ENCODE measurements at regions not wholly inside any gene's neighbourhood (a gene's known extent, or its start where the extent isn't known, plus 50 kb on each side); places are given as distances from the start of the nearest gene placed in this dataset.

DNA sequence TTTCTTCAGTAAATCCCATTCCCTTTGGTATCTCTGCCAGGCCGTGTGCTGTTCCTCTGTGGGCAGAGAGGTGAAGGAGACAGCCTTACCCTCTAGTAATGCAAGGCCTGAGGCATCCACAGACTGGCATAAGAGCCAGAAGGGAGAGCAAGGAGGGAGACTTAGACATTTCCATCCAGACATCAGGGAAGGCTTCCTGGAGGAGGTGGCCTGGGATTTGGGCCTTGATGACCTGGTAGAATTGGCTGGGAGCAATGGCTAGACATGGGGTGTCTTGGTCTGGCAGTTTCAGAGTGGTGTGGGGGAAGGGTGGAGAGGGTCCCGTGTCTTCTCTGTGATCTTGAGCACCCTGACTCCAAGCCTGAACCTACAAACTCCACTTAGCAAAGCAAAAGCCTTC, 81.8 kb downstream of the RHOB start:
- H3K36me3 ChIP-seq (ENCODE audit: control insufficient read depth, insufficient read depth, low read length) = no peaks in the 10 kb centered on the region
- TF ChIP-seq, protein P1, sequence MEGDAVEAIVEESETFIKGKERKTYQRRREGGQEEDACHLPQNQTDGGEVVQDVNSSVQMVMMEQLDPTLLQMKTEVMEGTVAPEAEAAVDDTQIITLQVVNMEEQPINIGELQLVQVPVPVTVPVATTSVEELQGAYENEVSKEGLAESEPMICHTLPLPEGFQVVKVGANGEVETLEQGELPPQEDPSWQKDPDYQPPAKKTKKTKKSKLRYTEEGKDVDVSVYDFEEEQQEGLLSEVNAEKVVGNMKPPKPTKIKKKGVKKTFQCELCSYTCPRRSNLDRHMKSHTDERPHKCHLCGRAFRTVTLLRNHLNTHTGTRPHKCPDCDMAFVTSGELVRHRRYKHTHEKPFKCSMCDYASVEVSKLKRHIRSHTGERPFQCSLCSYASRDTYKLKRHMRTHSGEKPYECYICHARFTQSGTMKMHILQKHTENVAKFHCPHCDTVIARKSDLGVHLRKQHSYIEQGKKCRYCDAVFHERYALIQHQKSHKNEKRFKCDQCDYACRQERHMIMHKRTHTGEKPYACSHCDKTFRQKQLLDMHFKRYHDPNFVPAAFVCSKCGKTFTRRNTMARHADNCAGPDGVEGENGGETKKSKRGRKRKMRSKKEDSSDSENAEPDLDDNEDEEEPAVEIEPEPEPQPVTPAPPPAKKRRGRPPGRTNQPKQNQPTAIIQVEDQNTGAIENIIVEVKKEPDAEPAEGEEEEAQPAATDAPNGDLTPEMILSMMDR (IDR thresholded peaks at IDR 0.05; ENCODE audit: insufficient read depth, low read length, poor library complexity, severe bottlenecking) = no peak
- no peak for DNase-seq (ENCODE audit: extremely low read depth, insufficient read length)
- H3K4me3 ChIP-seq (replicated peaks; ENCODE audit: low read depth, low read length) = no peak overlapping the region
- H3K27me3 ChIP-seq (replicated peaks; ENCODE audit: control insufficient read depth, insufficient read depth, low read length) = no peaks in the 10 kb centered on the region; the same call in 1 of the 2 replicates

DNA sequence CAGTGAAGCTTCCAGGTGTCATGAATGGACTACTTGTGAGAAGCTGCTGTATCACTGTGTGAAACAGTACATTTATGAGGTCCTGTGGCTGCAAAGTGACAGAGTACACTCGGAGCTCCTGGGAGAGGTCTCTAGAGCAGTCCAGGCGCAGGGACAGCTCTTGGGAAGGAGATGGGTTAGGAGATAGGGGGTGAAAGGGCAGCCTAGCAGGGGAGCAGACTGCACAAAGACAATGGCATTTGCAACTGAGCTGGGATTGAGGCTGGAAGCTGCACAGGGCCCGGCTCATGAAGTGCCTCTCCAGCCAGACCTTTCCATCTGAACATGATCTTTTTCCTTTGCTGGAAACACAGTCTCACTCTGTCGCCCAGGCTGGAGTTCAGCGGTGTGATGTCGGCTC, 83.6 kb downstream of the RHOB start:
- Histone ChIP-seq H3K4me3 (replicated peaks; ENCODE audit: low read depth, low read length) (no peak overlapping the region), H3K36me3 (ENCODE audit: control insufficient read depth, insufficient read depth, low read length) (no peaks in the 10 kb centered on the region), H3K27me3 (replicated peaks; ENCODE audit: control insufficient read depth, insufficient read depth, low read length) (no peaks in the 10 kb centered on the region; the same call in 1 of the 2 replicates)
- DNase-seq (ENCODE audit: extremely low read depth, insufficient read length) = no peak
- TF ChIP-seq, protein P1 (IDR thresholded peaks at IDR 0.05; ENCODE audit: insufficient read depth, low read length, poor library complexity, severe bottlenecking) = no peak

DNA sequence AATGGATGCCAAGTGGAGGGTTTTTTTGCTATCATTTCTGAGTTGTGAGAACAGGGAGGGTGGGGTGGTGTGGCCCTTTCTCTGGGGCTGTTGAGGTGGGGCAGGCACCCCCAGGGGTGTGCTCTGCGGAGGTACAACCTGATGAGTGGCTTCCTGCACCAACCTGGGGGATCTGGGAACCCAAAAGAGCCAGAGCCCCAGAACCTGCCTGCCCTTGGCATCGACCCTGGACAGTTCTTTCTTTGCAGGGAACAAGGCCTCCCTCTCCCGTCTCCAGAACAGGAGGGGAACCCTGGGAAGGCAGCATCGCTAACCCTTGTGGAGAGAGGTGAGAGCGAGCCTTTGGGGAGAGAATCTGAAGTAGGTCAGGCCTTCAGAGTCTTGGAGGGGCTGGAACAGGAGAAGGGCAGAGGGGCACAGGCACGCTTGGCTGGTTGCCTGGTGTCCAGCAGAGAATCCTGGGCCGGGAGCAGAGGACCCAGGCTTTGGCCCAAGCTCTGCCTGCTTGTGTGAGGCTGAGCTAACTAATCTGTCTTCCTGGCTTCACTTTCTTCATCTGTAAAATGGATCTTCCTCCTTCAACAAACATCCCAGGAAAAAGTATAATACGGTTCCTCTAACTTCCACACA, 84.9 kb downstream of the RHOB start:
- H3K27me3 ChIP-seq (replicated peaks; ENCODE audit: control insufficient read depth, insufficient read depth, low read length) = no peaks in the 10 kb centered on the region; the same call in 1 of the 2 replicates
- H3K36me3 ChIP-seq (ENCODE audit: control insufficient read depth, insufficient read depth, low read length) = no peaks in the 10 kb centered on the region
- DNase-seq (ENCODE audit: extremely low read depth, insufficient read length) = no peak
- TF ChIP-seq, protein P1 (IDR thresholded peaks at IDR 0.05; ENCODE audit: insufficient read depth, low read length, poor library complexity, severe bottlenecking) = no peak
- H3K4me3 ChIP-seq (replicated peaks; ENCODE audit: low read depth, low read length) = no peak overlapping the region

DNA sequence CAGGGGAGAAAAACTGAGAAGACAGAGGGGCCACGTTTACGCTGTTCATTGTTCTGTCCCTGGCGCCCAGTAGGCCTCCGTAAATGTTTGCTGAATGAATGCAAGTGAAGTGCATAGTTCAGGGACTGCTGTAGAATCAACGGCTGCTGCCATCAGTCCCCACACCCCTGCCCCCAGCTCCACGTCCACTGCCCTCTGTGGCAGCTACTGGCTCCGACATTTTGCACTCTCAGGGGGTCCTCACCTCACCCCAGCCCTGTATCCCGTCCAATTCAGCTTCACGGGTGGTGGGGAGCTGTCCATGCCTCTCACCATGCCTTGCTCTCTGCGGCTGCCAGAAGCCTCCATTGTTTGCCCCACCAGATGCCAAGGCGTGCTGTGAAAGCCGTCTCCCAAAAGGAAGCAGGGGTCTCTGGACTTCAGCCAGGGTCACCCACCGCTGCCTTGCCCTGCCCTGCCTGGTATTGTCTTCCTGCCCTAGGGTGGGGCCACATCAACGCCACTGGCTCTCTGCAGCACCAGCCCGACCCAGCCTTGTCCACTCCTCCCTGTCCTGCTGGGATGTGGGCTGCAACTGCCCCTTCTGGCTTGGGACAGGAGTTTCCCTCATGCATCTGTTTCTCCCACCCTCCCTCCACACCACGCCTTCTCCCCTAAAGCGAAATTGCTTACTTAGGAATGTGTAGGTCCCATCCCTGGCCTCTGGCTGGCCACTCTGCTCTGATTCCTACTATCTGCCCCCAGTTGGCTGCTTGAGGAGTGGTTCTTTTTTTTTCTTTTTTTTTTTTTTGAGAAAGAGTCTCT, 86.0 kb downstream of the RHOB start:
- no peaks in the 10 kb centered on the region for H3K36me3 ChIP-seq (ENCODE audit: control insufficient read depth, insufficient read depth, low read length)
- DNase-seq (ENCODE audit: extremely low read depth, insufficient read length) = no peak
- TF ChIP-seq, protein P1 (IDR thresholded peaks at IDR 0.05; ENCODE audit: insufficient read depth, low read length, poor library complexity, severe bottlenecking) = no peak

DNA sequence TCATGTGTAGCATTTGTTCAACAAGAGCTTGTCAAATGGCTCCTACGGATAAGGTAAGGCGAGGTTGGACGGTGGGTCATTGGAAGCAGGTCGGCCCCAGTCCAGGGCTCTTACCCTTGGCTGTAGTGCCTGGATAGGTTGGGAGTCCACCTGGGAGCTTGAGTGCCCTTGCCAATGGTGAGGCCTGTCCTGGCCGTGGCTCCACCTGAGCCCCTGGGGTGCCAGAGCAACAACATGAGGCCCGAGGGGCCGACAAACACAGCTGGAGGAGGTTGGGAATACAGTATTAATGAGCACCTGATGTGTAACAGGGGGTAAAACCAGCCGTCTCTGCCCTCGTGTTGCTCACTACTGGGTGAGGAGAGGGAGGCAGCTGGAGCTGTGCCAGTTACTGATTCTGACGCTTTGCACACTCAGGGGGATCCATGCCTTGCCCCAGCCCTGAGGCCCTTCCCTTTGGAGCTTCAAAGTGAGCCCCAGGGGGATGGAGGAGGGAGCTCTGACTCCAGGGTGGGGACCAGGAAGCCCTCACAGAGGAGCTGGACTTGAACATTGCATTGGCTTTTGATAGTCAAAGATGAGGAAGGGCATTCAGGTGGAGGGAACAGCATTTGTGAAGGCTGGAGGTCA, 87.2 kb downstream of the RHOB start:
- Histone ChIP-seq H3K4me3 (replicated peaks; ENCODE audit: low read depth, low read length) (no peak overlapping the region), H3K36me3 (ENCODE audit: control insufficient read depth, insufficient read depth, low read length) (no peaks in the 10 kb centered on the region), H3K27me3 (replicated peaks; ENCODE audit: control insufficient read depth, insufficient read depth, low read length) (no peaks in the 10 kb centered on the region; the same call in 1 of the 2 replicates)
- TF ChIP-seq, protein P1 (IDR thresholded peaks at IDR 0.05; ENCODE audit: insufficient read depth, low read length, poor library complexity, severe bottlenecking) = no peak
- no peak for DNase-seq (ENCODE audit: extremely low read depth, insufficient read length)

More for the DNA sequence above, 86.0 kb downstream of the RHOB start:
- Histone ChIP-seq H3K4me3 (replicated peaks; ENCODE audit: low read depth, low read length) (no peak overlapping the region), H3K27me3 (replicated peaks; ENCODE audit: control insufficient read depth, insufficient read depth, low read length) (no peaks in the 10 kb centered on the region; the same call in 1 of the 2 replicates)

Measured in GM06990 (cell line).